SK-N-SH (cell line): ENCODE measurements at regions not wholly inside any gene's neighbourhood (a gene's known extent, or its start where the extent isn't known, plus 50 kb on each side); places are given as distances from the start of the nearest gene placed in this dataset.

Source experiments
- CTCF ChIA-PET: fragments of 300-600, 350-600 bp; formaldehyde crosslinking; extraction: SDS; loops from one replicate; lab custom pipeline; 2021; lab: Yijun Ruan, JAX
- POLR2A ChIA-PET: fragments of 350-600 bp; sonication (Branson Sonifier 250); formaldehyde crosslinking; extraction: SDS; loops from one replicate; lab custom pipeline; 2020; ENCODE audit warnings: antibody characterized with exemption, inconsistent platforms; lab: Yijun Ruan, JAX
- DNase-seq: peaks from one replicate; pipeline ENCODE4 v3.0.0; 2012
- H2AFZ ChIP-seq: fragments of 200-600 bp; sonication (generic); 2 replicates; pipeline ENCODE4 v1.8.1; 2016; ENCODE audit warnings: antibody characterized with exemption, mild to moderate bottlenecking, low read depth
- H3F3A ChIP-seq: fragments of 200-600 bp; sonication (generic); replicated peaks from 2 replicates; pipeline ENCODE3; 2016; ENCODE audit warnings: antibody characterized with exemption, mild to moderate bottlenecking; ENCODE audit not compliant: insufficient read depth
- H3K27ac ChIP-seq, 2 experiments: fragments of 200-500 bp in 1 of 2; fragments of 200-600 bp in 1 of 2; sonication (Bioruptor generic) in 1 of 2; sonication (generic), shearing (Covaris generic) in 1 of 2; 2 replicates each; pipeline versions ENCODE4 v1.5.1 to v1.6.1; 2014 to 2016; ENCODE audit warnings: low read depth in 2 of 2, inconsistent platforms in 1 of 2, low read length in 1 of 2, mild to moderate bottlenecking in 1 of 2, mixed read lengths in 1 of 2
- H3K27me3 ChIP-seq: fragments of 200-600 bp; sonication (generic), shearing (Covaris generic); 2 replicates; pipeline ENCODE4 v1.6.1; 2016; ENCODE audit warnings: mixed run types; ENCODE audit not compliant: insufficient read depth
- H3K36me3 ChIP-seq, 2 experiments: fragments of 200-500 bp in 1 of 2; fragments of 200-600 bp in 1 of 2; sonication (Bioruptor generic) in 1 of 2; sonication (generic) in 1 of 2; replicated peaks in 1 of 2; 2 replicates each; pipeline versions ENCODE3 to v1.5.1; 2014 to 2016; ENCODE audit warnings: low read length in 1 of 2, mild to moderate bottlenecking in 1 of 2; ENCODE audit not compliant: insufficient read depth in 2 of 2, control insufficient read depth in 1 of 2
- H3K4me1 ChIP-seq, 2 experiments: fragments of 200-500 bp in 1 of 2; fragments of 200-600 bp in 1 of 2; sonication (Bioruptor generic) in 1 of 2; sonication (generic), shearing (Covaris generic) in 1 of 2; 2 replicates each; pipeline versions ENCODE4 v1.5.1 to v1.6.1; 2014 to 2016; ENCODE audit warnings: low read depth in 1 of 2, low read length in 1 of 2, mixed run types in 1 of 2; ENCODE audit not compliant: insufficient read depth in 2 of 2, control insufficient read depth in 1 of 2
- H3K4me2 ChIP-seq: fragments of 200-600 bp; sonication (generic), shearing (Covaris generic); 2 replicates; pipeline ENCODE4 v1.6.1; 2017; ENCODE audit warnings: mixed run types
- H3K4me3 ChIP-seq, 2 experiments: fragments of 200-500 bp in 1 of 2; fragments of 200-600 bp in 1 of 2; sonication (Bioruptor generic) in 1 of 2; sonication (generic), shearing (Covaris generic) in 1 of 2; 2 replicates each; pipeline versions ENCODE4 v1.5.1 to v1.8.1; 2014 to 2016; ENCODE audit warnings: low read depth in 2 of 2, inconsistent platforms in 1 of 2, low read length in 1 of 2, mild to moderate bottlenecking in 1 of 2, mixed read lengths in 1 of 2, moderate library complexity in 1 of 2
- H3K79me2 ChIP-seq: fragments of 200-600 bp; sonication (generic); 2 replicates; pipeline ENCODE4 v1.8.1; 2017; ENCODE audit warnings: mild to moderate bottlenecking; ENCODE audit not compliant: insufficient read depth
- H3K9ac ChIP-seq: fragments of 200-600 bp; sonication (generic); 2 replicates; pipeline ENCODE4 v1.6.1; 2017; ENCODE audit warnings: mixed run types
- H3K9me2 ChIP-seq: fragments of 200-600 bp; sonication (generic); 2 replicates; pipeline ENCODE4 v1.6.1; 2017; ENCODE audit warnings: mixed run types
- H3K9me3 ChIP-seq: fragments of 200-600 bp; sonication (generic); 2 replicates; pipeline ENCODE4 v1.6.1; 2017; ENCODE audit warnings: mixed run types, mild to moderate bottlenecking, moderate library complexity
- H4K20me1 ChIP-seq: fragments of 200-600 bp; sonication (generic); 2 replicates; pipeline ENCODE4 v1.6.1; 2017; ENCODE audit warnings: mild to moderate bottlenecking, mixed run types; ENCODE audit not compliant: insufficient read depth
- CHD2 ChIP-seq: fragments of 150-350 bp; IDR thresholded peaks from 2 replicates; pipeline ENCODE4 v1.6.1; 2018; ENCODE audit warnings: low read length; ENCODE audit not compliant: partially characterized antibody
- CTCF ChIP-seq: fragments of 200-600 bp; sonication (generic); IDR thresholded peaks from 2 replicates; pipeline ENCODE4 v1.6.1; 2017; ENCODE audit warnings: antibody characterized with exemption, mild to moderate bottlenecking, moderate library complexity
- EP300 ChIP-seq, 2 experiments: IDR thresholded peaks; 2 replicates each; pipeline versions ENCODE4 v1.4.0 to v1.6.1; 2012; ENCODE audit warnings: borderline replicate concordance in 1 of 2, low read depth in 1 of 2, low read length in 1 of 2
- FOXJ3 ChIP-seq: sonication (generic); formaldehyde crosslinking; IDR thresholded peaks from 2 replicates; pipeline ENCODE4 v1.5.1; 2020; ENCODE audit warnings: mild to moderate bottlenecking, missing genetic modification reagents
- FOXM1 ChIP-seq: IDR thresholded peaks from 2 replicates; pipeline ENCODE4 v1.4.0; 2012; ENCODE audit warnings: low read depth, mild to moderate bottlenecking
- GATA2 ChIP-seq: sonication (generic); formaldehyde crosslinking; IDR thresholded peaks from 2 replicates; pipeline ENCODE4 v1.5.0; 2020; ENCODE audit warnings: mild to moderate bottlenecking, missing genetic modification reagents
- MAX ChIP-seq: IDR thresholded peaks from 2 replicates; pipeline ENCODE4 v1.4.0; 2012; ENCODE audit warnings: low read depth
- MEF2A ChIP-seq: IDR thresholded peaks from 2 replicates; pipeline ENCODE4 v1.4.0; 2012; ENCODE audit warnings: low read depth, borderline replicate concordance
- NRF1 ChIP-seq: IDR thresholded peaks from 2 replicates; pipeline ENCODE4 v1.6.1; 2012; ENCODE audit warnings: low read depth, mild to moderate bottlenecking, low read length
- PBX3 ChIP-seq: IDR thresholded peaks from 2 replicates; pipeline ENCODE4; 2012
- RAD21 ChIP-seq: IDR thresholded peaks from 2 replicates; pipeline ENCODE4 v1.6.1; 2012; ENCODE audit warnings: mild to moderate bottlenecking, low read length
- RFX5 ChIP-seq: IDR thresholded peaks from 2 replicates; pipeline ENCODE4 v1.6.1; 2012; ENCODE audit warnings: mild to moderate bottlenecking, improper control_type of control experiment, low read length
- RXRA ChIP-seq: IDR thresholded peaks from 2 replicates; pipeline ENCODE4 v1.4.0; 2012; ENCODE audit warnings: low read depth, mild to moderate bottlenecking, borderline replicate concordance
- SMC3 ChIP-seq: IDR thresholded peaks from 2 replicates; pipeline ENCODE4 v1.6.1; 2012; ENCODE audit warnings: low read depth, low read length, improper control_type of control experiment
- TCF12 ChIP-seq: IDR thresholded peaks from 2 replicates; pipeline ENCODE4 v1.4.0; 2012
- TEAD4 ChIP-seq: IDR thresholded peaks from 2 replicates; pipeline ENCODE4 v1.4.0; 2012; ENCODE audit warnings: mild to moderate bottlenecking, borderline replicate concordance; ENCODE audit not compliant: insufficient read depth
- YY1 ChIP-seq: IDR thresholded peaks from 2 replicates; pipeline ENCODE4 v1.4.0; 2012; ENCODE audit warnings: low read depth, mild to moderate bottlenecking
- ZBTB33 ChIP-seq: IDR thresholded peaks from 2 replicates; pipeline ENCODE4 v1.4.0; 2012; ENCODE audit warnings: low read depth, borderline replicate concordance
- WGBS: methylation state at CpG from one replicate; pipeline ENCODE4 v1.1.6; 2017; ENCODE audit warnings: low lambda C conversion rate; 5-methylcytosine and 5-hydroxymethylcytosine counted together

GRCh38 chr13:73422973-73423372, 364.2 kb downstream of the KLF5 start:
- TF ChIP-seq SMC3: no peak
- TF ChIP-seq TEAD4: no peak
- no peak for TF ChIP-seq FOXM1
- no peak for TF ChIP-seq PBX3
- TF ChIP-seq ZBTB33: no peak
- TF ChIP-seq FOXJ3 (CRISPR knock-in tag): no peak
- no peak for TF ChIP-seq NRF1
- no peak for TF ChIP-seq CTCF
- TF ChIP-seq YY1: no peak
- no peak for TF ChIP-seq EP300 (IDR thresholded peaks at IDR 0.05; ENCODE audit: borderline replicate concordance in 1 of 2, low read depth in 1 of 2, low read length in 1 of 2)
- TF ChIP-seq MAX: no peak
- no peak for TF ChIP-seq CHD2
- TF ChIP-seq RXRA: no peak
- TF ChIP-seq MEF2A: no peak
- TF ChIP-seq RFX5: no peak
- no peak for TF ChIP-seq TCF12
- TF ChIP-seq GATA2 (CRISPR knock-in tag): no peak
- no peak for TF ChIP-seq RAD21
- CTCF ChIA-PET: no interaction called here
- Histone ChIP-seq H3K27ac (no peak overlapping the region), H3K9me2 (no peaks in the 10 kb centered on the region; the same call in 1 of the 2 replicates), H3K27me3 (no peaks in the 10 kb centered on the region), H3K36me3 (no peaks in the 10 kb centered on the region), H3K4me3 (no peak overlapping the region), H3K4me1 (no peaks in the 10 kb centered on the region; a peak in 1 of 4 replicates), H4K20me1 (no peaks in the 10 kb centered on the region), H3K9ac (no peak overlapping the region), H3K9me3 (no peaks in the 10 kb centered on the region), H3K4me2 (no peak overlapping the region), H3F3A (no peaks in the 10 kb centered on the region), H3K79me2 (no peaks in the 10 kb centered on the region), H2AFZ (no peak overlapping the region)
- DNase-seq: no peak
- POLR2A ChIA-PET: no interaction called here
- WGBS: 23% methylated on average over 2 of the region's 2 CpGs
